Mammary epithelial cell (primary cell): ENCODE measurements at regions not wholly inside any gene's neighbourhood (a gene's known extent, or its start where the extent isn't known, plus 50 kb on each side); places are given as distances from the start of the nearest gene placed in this dataset.

Source experiments
- EZH2 ChIP-seq: IDR thresholded peaks from 2 replicates; pipeline ENCODE4 v1.6.1; 2012; ENCODE audit warnings: low read length, inconsistent platforms, borderline replicate concordance
- TF ChIP-seq, protein P1 (sequence below), 2 donors: IDR thresholded peaks in 1 of 2; conservative IDR thresholded peaks in 1 of 2; 2 replicates each; pipeline ENCODE4 v1.5.1; 2011 to 2012; ENCODE audit warnings: inconsistent platforms in 2 of 2, low read length in 2 of 2, mild to moderate bottlenecking in 2 of 2, control low read depth in 1 of 2, low read depth in 1 of 2; ENCODE audit not compliant: insufficient read depth in 1 of 2; ENCODE audit errors: extremely low read depth in 1 of 2

DNA sequence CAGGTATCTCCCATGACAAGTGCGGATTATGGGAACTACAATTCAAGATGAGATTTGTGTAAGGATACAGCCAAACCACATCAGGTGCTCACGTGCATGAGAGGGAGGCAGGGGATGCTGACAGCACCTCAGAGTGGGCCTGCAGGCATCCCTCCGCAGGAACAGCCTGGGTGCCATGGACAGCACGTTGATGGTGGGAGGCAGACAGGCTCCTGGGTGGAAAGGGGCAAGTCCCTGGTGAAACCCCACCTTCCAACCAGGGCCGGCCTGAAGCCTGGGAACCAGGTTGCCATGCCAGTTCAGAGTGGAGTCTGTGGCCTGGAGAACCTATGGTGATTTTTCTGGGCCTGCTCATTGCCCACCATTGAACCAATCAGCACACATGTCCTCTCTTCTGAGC lies 1469.6 kb downstream of the PCDH7 start:
- TF ChIP-seq EZH2: no peak
- TF ChIP-seq, protein P1, sequence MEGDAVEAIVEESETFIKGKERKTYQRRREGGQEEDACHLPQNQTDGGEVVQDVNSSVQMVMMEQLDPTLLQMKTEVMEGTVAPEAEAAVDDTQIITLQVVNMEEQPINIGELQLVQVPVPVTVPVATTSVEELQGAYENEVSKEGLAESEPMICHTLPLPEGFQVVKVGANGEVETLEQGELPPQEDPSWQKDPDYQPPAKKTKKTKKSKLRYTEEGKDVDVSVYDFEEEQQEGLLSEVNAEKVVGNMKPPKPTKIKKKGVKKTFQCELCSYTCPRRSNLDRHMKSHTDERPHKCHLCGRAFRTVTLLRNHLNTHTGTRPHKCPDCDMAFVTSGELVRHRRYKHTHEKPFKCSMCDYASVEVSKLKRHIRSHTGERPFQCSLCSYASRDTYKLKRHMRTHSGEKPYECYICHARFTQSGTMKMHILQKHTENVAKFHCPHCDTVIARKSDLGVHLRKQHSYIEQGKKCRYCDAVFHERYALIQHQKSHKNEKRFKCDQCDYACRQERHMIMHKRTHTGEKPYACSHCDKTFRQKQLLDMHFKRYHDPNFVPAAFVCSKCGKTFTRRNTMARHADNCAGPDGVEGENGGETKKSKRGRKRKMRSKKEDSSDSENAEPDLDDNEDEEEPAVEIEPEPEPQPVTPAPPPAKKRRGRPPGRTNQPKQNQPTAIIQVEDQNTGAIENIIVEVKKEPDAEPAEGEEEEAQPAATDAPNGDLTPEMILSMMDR (conservative IDR thresholded peaks at IDR 0.05 in 1 of 2, IDR thresholded peaks at IDR 0.05 in 1 of 2; ENCODE audit: extremely low read depth in 1 of 2, insufficient read depth in 1 of 2, low read depth in 1 of 2, low read length in 2 of 2): no peak
